ENCODE measurements at regions not wholly inside any gene's neighbourhood (a gene's known extent, or its start where the extent isn't known, plus 50 kb on each side); places are given as distances from the start of the nearest gene placed in this dataset.

GRCh38 chr2:78024996-78025395 is 502.8 kb upstream of the LRRTM4 start:
- intact Hi-C loops (cut with DNase I; ENCODE audit: low total_unique reads) = no loop called here
- no peak for DNase-seq
- Histone ChIP-seq H3K27ac (no peak overlapping the region), H3K27me3 (no peaks in the 10 kb centered on the region), H3K36me3 (no peaks in the 10 kb centered on the region), H3K9me3 (peaks cover under 1 to 19% of the 10 kb centered on the region in 2 donors), H3K4me3 (no peak overlapping the region), H3K4me1 (no peaks in the 10 kb centered on the region)
- in situ Hi-C loops (cut with MboI; ENCODE audit: low pct_ligation_motif_present in 1 of 4, low pct_unique_long_range_greater_than_20kb in 1 of 4, low sequenced_read_pairs in 3 of 4) = no loop called here
- WGBS, 2 donors (ENCODE audit: low coverage in 1 of 2) = 71 to 76% methylated on average over 2 of the region's 2 CpGs
- TF ChIP-seq POLR2AphosphoS5 (IDR thresholded peaks at IDR 0.05) = no peak
- no peak for TF ChIP-seq CTCF (IDR thresholded peaks at IDR 0.05)
- no peak for TF ChIP-seq EP300 (IDR thresholded peaks at IDR 0.05; ENCODE audit: low read depth)
- TF ChIP-seq POLR2A (IDR thresholded peaks at IDR 0.05) = no peak

GRCh38 chr2:78029392-78029995 is 507.3 kb upstream of the LRRTM4 start:
- Histone ChIP-seq H3K27me3 (no peaks in the 10 kb centered on the region), H3K9me3 (peaks cover 7 to 20% of the 10 kb centered on the region in 2 donors), H3K4me1 (no peaks in the 10 kb centered on the region), H3K4me3 (no peak overlapping the region), H3K36me3 (no peaks in the 10 kb centered on the region), H3K27ac (no peak overlapping the region)
- no peak for DNase-seq
- intact Hi-C loops (cut with DNase I; ENCODE audit: low total_unique reads) = no loop called here
- WGBS, 2 donors (ENCODE audit: low coverage in 1 of 2) = 42 to 69% methylated on average over 4 of the region's 4 CpGs
- TF ChIP-seq EP300 (IDR thresholded peaks at IDR 0.05; ENCODE audit: low read depth) = no peak
- no peak for TF ChIP-seq POLR2AphosphoS5 (IDR thresholded peaks at IDR 0.05)
- TF ChIP-seq CTCF (IDR thresholded peaks at IDR 0.05) = no peak
- no peak for TF ChIP-seq POLR2A (IDR thresholded peaks at IDR 0.05)
- in situ Hi-C loops (cut with MboI; ENCODE audit: low pct_ligation_motif_present in 1 of 4, low pct_unique_long_range_greater_than_20kb in 1 of 4, low sequenced_read_pairs in 3 of 4) = no loop called here

GRCh38 chr2:78034706-78035105 is 512.5 kb upstream of the LRRTM4 start:
- intact Hi-C loops (cut with DNase I; ENCODE audit: low total_unique reads) = no loop called here
- Histone ChIP-seq H3K36me3 (no peaks in the 10 kb centered on the region), H3K27ac (no peak overlapping the region), H3K4me3 (no peak overlapping the region), H3K4me1 (no peaks in the 10 kb centered on the region), H3K9me3 (peaks cover 4 to 7% of the 10 kb centered on the region in 2 donors), H3K27me3 (no peaks in the 10 kb centered on the region)
- TF ChIP-seq CTCF (IDR thresholded peaks at IDR 0.05) (no peak), POLR2AphosphoS5 (IDR thresholded peaks at IDR 0.05) (no peak), EP300 (IDR thresholded peaks at IDR 0.05; ENCODE audit: low read depth) (no peak), POLR2A (IDR thresholded peaks at IDR 0.05) (no peak)
- DNase-seq = no peak
- WGBS, 2 donors (ENCODE audit: low coverage in 1 of 2) = 43 to 50% methylated on average over 1 to 3 of the region's 3 CpGs
- in situ Hi-C loops (cut with MboI; ENCODE audit: low pct_ligation_motif_present in 1 of 4, low pct_unique_long_range_greater_than_20kb in 1 of 4, low sequenced_read_pairs in 3 of 4) = no loop called here

- H3K9me3 ChIP-seq = no peaks in the 10 kb centered on the region
- H3K27ac ChIP-seq = no peak overlapping the region
- no peaks in the 10 kb centered on the region for H3K27me3 ChIP-seq
- WGBS, 2 donors (ENCODE audit: low coverage in 1 of 2) = 65 to 75% methylated on average over 2 of the region's 2 CpGs
- no peaks in the 10 kb centered on the region for H3K36me3 ChIP-seq
- intact Hi-C loops (cut with DNase I; ENCODE audit: low total_unique reads) (no loop called here), in situ Hi-C loops (cut with MboI; ENCODE audit: low pct_ligation_motif_present in 1 of 4, low pct_unique_long_range_greater_than_20kb in 1 of 4, low sequenced_read_pairs in 3 of 4) (no loop called here)
- no peaks in the 10 kb centered on the region for H3K4me1 ChIP-seq
- no peak for TF ChIP-seq POLR2AphosphoS5 (IDR thresholded peaks at IDR 0.05)
- no peak for TF ChIP-seq POLR2A (IDR thresholded peaks at IDR 0.05)
- no peak for TF ChIP-seq EP300 (IDR thresholded peaks at IDR 0.05; ENCODE audit: low read depth)
- no peak for TF ChIP-seq CTCF (IDR thresholded peaks at IDR 0.05)
- no peak for DNase-seq
- H3K4me3 ChIP-seq = no peak overlapping the region
Observed at GRCh38 chr2:78035804-78036203, 513.6 kb upstream of the LRRTM4 start.

Measured in transverse colon (tissue), 4 donors.